ENCODE measurements at regions not wholly inside any gene's neighbourhood (a gene's known extent, or its start where the extent isn't known, plus 50 kb on each side); places are given as distances from the start of the nearest gene placed in this dataset.

- Histone ChIP-seq H3K27me3 (peaks cover 0 to 93% of the 10 kb centered on the region in 2 donors), H3K9me3 (no peaks in the 10 kb centered on the region), H3K4me3 (no peak overlapping the region), H3K36me3 (no peaks in the 10 kb centered on the region), H3K4me1 (peaks cover 0 to 5% (median 0%) of the 10 kb centered on the region in 4 donors), H3K27ac (no peak overlapping the region)
- DNase-seq (ENCODE audit: low spot score in 2 of 2) = peak; percentile 55 to 76
- WGBS, 2 donors = 25 to 26% methylated on average over 31 of the region's 31 CpGs
- peak; percentile 80 to 89 (median 88) for TF ChIP-seq CTCF (IDR thresholded peaks at IDR 0.05)
- no peak for TF ChIP-seq POLR2A (IDR thresholded peaks at IDR 0.05)
- no peak for TF ChIP-seq EP300 (IDR thresholded peaks at IDR 0.05)
Observed at GRCh38 chr17:79391376-79392233, 219.2 kb downstream of the RBFOX3 start.

- no peaks in the 10 kb centered on the region for H3K36me3 ChIP-seq
- no peak for TF ChIP-seq POLR2A (IDR thresholded peaks at IDR 0.05)
- TF ChIP-seq EP300 (IDR thresholded peaks at IDR 0.05) = no peak
- no peak for TF ChIP-seq CTCF (IDR thresholded peaks at IDR 0.05)
- peaks cover 0 to 79% of the 10 kb centered on the region in 2 donors for H3K27me3 ChIP-seq
- no peak for DNase-seq (ENCODE audit: low spot score in 2 of 2)
- H3K4me1 ChIP-seq = peaks cover 0 to 5% (median 0%) of the 10 kb centered on the region in 4 donors
- 82 to 97% methylated on average over 14 to 16 of the region's 19 CpGs for WGBS, 2 donors
- no peak overlapping the region for H3K27ac ChIP-seq
- no peaks in the 10 kb centered on the region for H3K9me3 ChIP-seq
- no peak overlapping the region for H3K4me3 ChIP-seq
Observed at GRCh38 chr17:79389896-79390295, 221.0 kb downstream of the RBFOX3 start.

- peaks cover 0 to 73% of the 10 kb centered on the region in 2 donors for H3K27me3 ChIP-seq
- DNase-seq (ENCODE audit: low spot score in 2 of 2) = no peak
Observed at GRCh38 chr17:79388556-79389295, 222.1 kb downstream of the RBFOX3 start.

GRCh38 chr17:79387783-79388182, 223.1 kb downstream of the RBFOX3 start:
- Histone ChIP-seq H3K36me3 (no peaks in the 10 kb centered on the region), H3K4me1 (peaks cover 0 to 5% (median 0%) of the 10 kb centered on the region in 4 donors), H3K27ac (no peak overlapping the region), H3K4me3 (no peak overlapping the region), H3K9me3 (no peaks in the 10 kb centered on the region), H3K27me3 (peaks cover 0 to 69% of the 10 kb centered on the region in 2 donors)
- TF ChIP-seq POLR2A (IDR thresholded peaks at IDR 0.05) (no peak), CTCF (IDR thresholded peaks at IDR 0.05) (no peak), EP300 (IDR thresholded peaks at IDR 0.05) (no peak)
- WGBS, 2 donors = 70 to 83% methylated on average over 5 to 6 of the region's 6 CpGs
- DNase-seq (ENCODE audit: low spot score in 2 of 2) = no peak

More at GRCh38 chr17:79388556-79389295, 222.1 kb downstream of the RBFOX3 start:
- no peaks in the 10 kb centered on the region for H3K9me3 ChIP-seq
- H3K4me3 ChIP-seq = no peak overlapping the region
- H3K4me1 ChIP-seq = peaks cover 0 to 5% (median 0%) of the 10 kb centered on the region in 4 donors
- no peak for TF ChIP-seq EP300 (IDR thresholded peaks at IDR 0.05)
- TF ChIP-seq POLR2A (IDR thresholded peaks at IDR 0.05) = no peak
- peak in 4 of 5 experiments; percentile 19 to 39 (median 30) for TF ChIP-seq CTCF (IDR thresholded peaks at IDR 0.05)
- 45 to 50% methylated on average over 28 of the region's 28 CpGs for WGBS, 2 donors
- H3K27ac ChIP-seq = no peak overlapping the region
- no peaks in the 10 kb centered on the region for H3K36me3 ChIP-seq

All from tibial nerve (tissue), 4 donors.